Endodermal cell (in vitro differentiated cells): ENCODE measurements at regions not wholly inside any gene's neighbourhood (a gene's known extent, or its start where the extent isn't known, plus 50 kb on each side); places are given as distances from the start of the nearest gene placed in this dataset.

Experiments
- DNase-seq: peaks from one replicate; pipeline ENCODE4 v3.0.0-alpha.2; 2017
- H3K27ac ChIP-seq: 2 replicates; pipeline ENCODE4 v1.5.1; 2013; ENCODE audit warnings: mild to moderate bottlenecking, low read depth, low read length, moderate library complexity
- H3K27me3 ChIP-seq: 2 replicates; pipeline ENCODE4 v1.6.1; 2013; ENCODE audit warnings: mild to moderate bottlenecking, low read length, moderate library complexity; ENCODE audit not compliant: insufficient read depth, control insufficient read depth, poor library complexity, severe bottlenecking
- H3K36me3 ChIP-seq: 2 replicates; pipeline ENCODE4 v1.7.0; 2013; ENCODE audit warnings: mild to moderate bottlenecking, low read length, moderate library complexity; ENCODE audit not compliant: control insufficient read depth, insufficient read depth
- H3K4me1 ChIP-seq: one replicate; pipeline ENCODE4 v1.7.0; 2013; ENCODE audit warnings: low read length; ENCODE audit not compliant: control insufficient read depth, insufficient read depth
- H3K4me3 ChIP-seq: 2 replicates; pipeline ENCODE4 v1.5.1; 2013; ENCODE audit warnings: mild to moderate bottlenecking, low read length, moderate library complexity
- H3K9ac ChIP-seq: 2 replicates; pipeline ENCODE4 v1.6.1; 2013; ENCODE audit warnings: mild to moderate bottlenecking, low read length, moderate library complexity; ENCODE audit not compliant: poor library complexity, severe bottlenecking; ENCODE audit errors: extremely low read depth
- H3K9me3 ChIP-seq: 2 replicates; pipeline ENCODE4 v1.6.1; 2013; ENCODE audit warnings: mild to moderate bottlenecking, low read length, moderate library complexity; ENCODE audit not compliant: control insufficient read depth
- H3K27ac Mint-ChIP-seq: 2 replicates; pipeline ENCODE4 v1.8.0; 2020; ENCODE audit warnings: mixed read lengths
- H3K27me3 Mint-ChIP-seq: 2 replicates; pipeline ENCODE4 v1.8.0; 2021; ENCODE audit warnings: mild to moderate bottlenecking, mixed read lengths; ENCODE audit not compliant: insufficient read depth
- H3K36me3 Mint-ChIP-seq: 2 replicates; pipeline ENCODE4 v1.8.0; 2020; ENCODE audit warnings: low read depth, mixed read lengths
- H3K4me1 Mint-ChIP-seq: 2 replicates; pipeline ENCODE4 v1.8.0; 2020; ENCODE audit warnings: mixed read lengths
- H3K4me3 Mint-ChIP-seq: 2 replicates; pipeline ENCODE4 v1.8.0; 2020; ENCODE audit warnings: mild to moderate bottlenecking, moderate library complexity, mixed read lengths
- H3K9me3 Mint-ChIP-seq: 2 replicates; pipeline ENCODE4 v1.8.0; 2020; ENCODE audit warnings: mild to moderate bottlenecking, mixed read lengths
- WGBS, 2 experiments: methylation state at CpG; one replicate each; pipeline versions ENCODE4 v1.1.5 to v1.1.7; 2013; ENCODE audit warnings: missing lambda C conversion rate in 2 of 2, mixed read lengths in 1 of 2; ENCODE audit not compliant: insufficient coverage in 1 of 2, insufficient read length in 1 of 2; 5-methylcytosine and 5-hydroxymethylcytosine counted together
- TF ChIP-seq, protein P1 (sequence below): fragments of 200-600 bp; sonication (generic); conservative IDR thresholded peaks from 2 replicates; pipeline ENCODE4 v1.5.0; 2021; ENCODE audit warnings: antibody characterized with exemption, mild to moderate bottlenecking

DNA sequence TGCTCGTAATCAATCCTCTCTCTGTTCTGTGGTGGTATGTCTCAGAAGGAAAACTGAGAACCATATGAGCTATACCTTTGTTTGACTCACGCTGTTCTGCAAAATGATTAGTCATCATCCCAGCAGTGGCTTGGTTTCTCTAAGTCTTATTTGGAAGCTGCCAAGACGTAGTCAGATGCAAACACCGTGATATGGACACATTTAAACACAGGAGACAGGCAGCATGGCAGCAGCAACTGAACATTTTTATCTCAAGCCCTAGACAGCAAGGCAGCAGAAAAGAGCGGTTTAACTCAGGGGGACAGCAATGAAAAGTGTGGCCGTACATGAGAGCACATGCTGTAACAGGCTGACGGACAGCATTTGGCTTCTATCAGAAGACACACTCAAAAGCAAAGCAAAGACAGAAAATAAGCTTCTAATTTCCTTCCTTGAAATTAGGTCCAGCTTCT, 1295.1 kb downstream of the EPHA7 start:
- Mint-ChIP-seq H3K27ac (no peak overlapping the region), H3K27me3 (peaks cover 11% of the 10 kb centered on the region), H3K4me1 (no peaks in the 10 kb centered on the region), H3K9me3 (no peaks in the 10 kb centered on the region), H3K4me3 (no peak overlapping the region), H3K36me3 (no peaks in the 10 kb centered on the region)
- DNase-seq, result no peak
- WGBS, 2 experiments, result 88 to 90% methylated on average over 5 to 7 of the region's 7 CpGs
- Histone ChIP-seq H3K4me3 (no peak overlapping the region), H3K27me3 (peaks cover 8% of the 10 kb centered on the region), H3K9me3 (no peaks in the 10 kb centered on the region), H3K9ac (no peak overlapping the region), H3K27ac (no peak overlapping the region), H3K36me3 (no peaks in the 10 kb centered on the region), H3K4me1 (no peaks in the 10 kb centered on the region)
- TF ChIP-seq, protein P1, sequence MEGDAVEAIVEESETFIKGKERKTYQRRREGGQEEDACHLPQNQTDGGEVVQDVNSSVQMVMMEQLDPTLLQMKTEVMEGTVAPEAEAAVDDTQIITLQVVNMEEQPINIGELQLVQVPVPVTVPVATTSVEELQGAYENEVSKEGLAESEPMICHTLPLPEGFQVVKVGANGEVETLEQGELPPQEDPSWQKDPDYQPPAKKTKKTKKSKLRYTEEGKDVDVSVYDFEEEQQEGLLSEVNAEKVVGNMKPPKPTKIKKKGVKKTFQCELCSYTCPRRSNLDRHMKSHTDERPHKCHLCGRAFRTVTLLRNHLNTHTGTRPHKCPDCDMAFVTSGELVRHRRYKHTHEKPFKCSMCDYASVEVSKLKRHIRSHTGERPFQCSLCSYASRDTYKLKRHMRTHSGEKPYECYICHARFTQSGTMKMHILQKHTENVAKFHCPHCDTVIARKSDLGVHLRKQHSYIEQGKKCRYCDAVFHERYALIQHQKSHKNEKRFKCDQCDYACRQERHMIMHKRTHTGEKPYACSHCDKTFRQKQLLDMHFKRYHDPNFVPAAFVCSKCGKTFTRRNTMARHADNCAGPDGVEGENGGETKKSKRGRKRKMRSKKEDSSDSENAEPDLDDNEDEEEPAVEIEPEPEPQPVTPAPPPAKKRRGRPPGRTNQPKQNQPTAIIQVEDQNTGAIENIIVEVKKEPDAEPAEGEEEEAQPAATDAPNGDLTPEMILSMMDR, result no peak

DNA sequence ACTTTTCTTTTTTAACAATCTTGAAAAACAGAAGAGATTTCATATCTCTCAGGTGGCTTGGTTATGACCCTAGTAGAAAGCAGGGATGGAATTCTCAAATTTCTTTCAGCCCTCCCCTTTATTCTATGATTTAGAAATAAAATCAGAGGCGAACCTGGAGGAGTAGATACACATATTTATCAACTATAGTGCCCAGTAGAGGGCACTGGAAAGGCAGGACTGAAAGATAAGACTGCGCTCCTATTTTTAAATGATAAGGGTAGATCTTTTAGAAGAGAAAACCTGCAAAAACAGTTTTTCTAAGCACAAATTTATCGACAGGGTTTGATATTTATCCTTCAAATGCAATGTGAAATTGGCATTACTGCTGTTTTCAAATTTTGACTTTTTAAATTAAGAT, 1296.6 kb downstream of the EPHA7 start:
- Mint-ChIP-seq H3K27me3 (peaks cover 18% of the 10 kb centered on the region), H3K27ac (no peak overlapping the region), H3K9me3 (no peaks in the 10 kb centered on the region), H3K36me3 (no peaks in the 10 kb centered on the region), H3K4me1 (peaks cover 6% of the 10 kb centered on the region), H3K4me3 (no peak overlapping the region)
- 81 to 100% methylated on average over 1 to 3 of the region's 3 CpGs for WGBS, 2 experiments
- Histone ChIP-seq H3K27me3 (peaks cover 15% of the 10 kb centered on the region), H3K4me3 (no peak overlapping the region), H3K27ac (no peak overlapping the region), H3K9me3 (no peaks in the 10 kb centered on the region), H3K36me3 (no peaks in the 10 kb centered on the region), H3K9ac (no peak overlapping the region), H3K4me1 (no peaks in the 10 kb centered on the region)
- TF ChIP-seq, protein P1, result peak; percentile 75
- no peak for DNase-seq

DNA sequence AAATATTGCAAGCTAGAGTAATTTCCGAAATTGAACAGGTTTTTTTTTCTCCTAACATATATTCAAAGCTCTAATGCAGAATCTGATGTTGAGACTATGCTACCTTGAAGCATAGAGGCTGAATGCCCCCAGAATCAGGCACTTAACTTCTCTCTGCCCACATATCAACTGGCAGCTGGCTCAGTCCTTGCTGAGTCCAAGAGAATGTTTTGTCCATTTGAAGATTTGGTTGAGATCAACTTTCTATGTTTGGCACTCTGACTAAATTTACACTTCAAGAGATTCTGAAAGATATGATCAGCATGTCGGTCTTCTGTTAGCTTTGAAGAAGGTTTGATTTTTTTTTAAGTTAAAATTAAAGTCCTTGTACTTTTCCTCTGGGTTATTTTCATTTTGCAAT, 1298.1 kb downstream of the EPHA7 start:
- H3K9ac ChIP-seq, result no peak overlapping the region
- no peaks in the 10 kb centered on the region for H3K9me3 Mint-ChIP-seq
- peaks cover 7% of the 10 kb centered on the region for H3K4me1 Mint-ChIP-seq
- no peak overlapping the region for H3K4me3 Mint-ChIP-seq
- H3K27ac Mint-ChIP-seq, result no peak overlapping the region
- peaks cover 20% of the 10 kb centered on the region for H3K27me3 ChIP-seq
- H3K36me3 Mint-ChIP-seq, result no peaks in the 10 kb centered on the region
- no peaks in the 10 kb centered on the region for H3K36me3 ChIP-seq
- H3K27me3 Mint-ChIP-seq, result peaks cover 21% of the 10 kb centered on the region
- TF ChIP-seq, protein P1, result no peak
- H3K27ac ChIP-seq, result no peak overlapping the region
- no peak overlapping the region for H3K4me3 ChIP-seq
- DNase-seq, result no peak
- no peaks in the 10 kb centered on the region for H3K4me1 ChIP-seq
- WGBS, 2 experiments, result 90 to 100% methylated on average over 1 to 2 of the region's 2 CpGs
- H3K9me3 ChIP-seq, result no peaks in the 10 kb centered on the region
